Mesenteric fat pad (tissue), 1 donor: ENCODE measurements at regions not wholly inside any gene's neighbourhood (a gene's known extent, or its start where the extent isn't known, plus 50 kb on each side); places are given as distances from the start of the nearest gene placed in this dataset.

Source experiments
- DNase-seq: peaks from one replicate; pipeline ENCODE4 v3.0.0-alpha.2; 2020; ENCODE audit warnings: low spot score
- donor health status: DM: yes; HTN: yes; CAD: no.

DNA sequence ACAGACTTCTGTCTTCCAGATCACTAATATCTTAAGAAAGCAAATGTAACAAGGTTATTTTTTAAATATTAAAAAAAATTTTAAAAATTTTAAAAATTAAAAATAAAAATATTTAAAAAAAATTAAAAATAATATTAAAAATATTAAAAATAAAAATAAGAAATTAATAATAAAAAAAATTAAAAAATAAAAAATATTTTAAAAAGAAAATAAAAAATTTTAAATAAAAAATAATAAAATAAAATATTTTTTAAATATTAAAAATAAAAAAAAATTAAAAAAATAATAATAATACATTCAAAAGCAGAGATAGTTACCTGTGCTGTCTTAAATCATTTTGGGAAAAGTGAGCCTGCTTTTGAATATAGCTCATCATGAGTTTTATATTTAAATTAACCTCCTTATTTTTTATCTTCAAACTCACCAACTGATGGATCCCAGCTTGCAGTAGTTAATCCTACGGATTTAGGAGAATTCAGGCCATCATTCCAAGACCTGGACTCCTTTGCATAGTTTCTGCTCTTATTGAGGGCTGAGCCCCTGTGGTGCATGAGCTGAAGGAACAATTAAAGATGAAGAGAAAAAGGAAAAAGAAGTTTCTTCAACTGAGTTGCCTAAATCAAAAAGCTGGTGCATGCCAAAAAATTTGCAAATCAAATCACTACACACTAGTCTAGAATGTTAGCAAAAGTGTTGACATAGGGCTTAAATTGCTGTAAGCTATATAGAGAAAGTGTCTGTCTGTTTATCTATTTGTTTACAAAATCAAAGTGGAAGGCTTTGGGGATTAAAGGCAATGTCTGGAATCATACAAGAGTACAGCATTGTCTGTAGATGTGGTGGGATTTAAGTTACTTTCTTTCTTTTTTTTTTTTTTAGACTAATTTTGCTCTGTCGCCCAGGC is 50.5 kb upstream of the ZNF438 start:
- DNase-seq, result no peak

DNA sequence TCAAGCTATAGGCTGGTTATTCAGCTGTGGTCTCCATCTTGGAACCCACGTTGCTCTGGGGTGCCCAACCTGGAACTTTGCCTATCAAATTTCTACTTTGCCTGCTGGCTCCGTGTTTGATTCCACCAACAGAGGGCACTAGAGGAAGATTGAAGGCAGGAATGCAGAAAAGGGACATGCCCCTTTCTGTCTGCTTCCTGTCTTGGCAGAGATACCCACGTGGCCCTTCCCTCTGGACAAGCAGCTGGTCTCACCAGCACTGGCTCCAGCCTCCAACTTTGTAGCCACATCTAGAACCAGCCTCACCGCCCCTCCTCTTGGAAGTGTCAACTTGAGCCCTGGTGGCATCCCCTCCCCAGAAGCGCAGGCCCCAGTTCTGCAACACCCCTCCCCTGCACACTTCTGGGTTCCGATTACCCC is 52.1 kb upstream of the ZNF438 start:
- no peak for DNase-seq

DNA sequence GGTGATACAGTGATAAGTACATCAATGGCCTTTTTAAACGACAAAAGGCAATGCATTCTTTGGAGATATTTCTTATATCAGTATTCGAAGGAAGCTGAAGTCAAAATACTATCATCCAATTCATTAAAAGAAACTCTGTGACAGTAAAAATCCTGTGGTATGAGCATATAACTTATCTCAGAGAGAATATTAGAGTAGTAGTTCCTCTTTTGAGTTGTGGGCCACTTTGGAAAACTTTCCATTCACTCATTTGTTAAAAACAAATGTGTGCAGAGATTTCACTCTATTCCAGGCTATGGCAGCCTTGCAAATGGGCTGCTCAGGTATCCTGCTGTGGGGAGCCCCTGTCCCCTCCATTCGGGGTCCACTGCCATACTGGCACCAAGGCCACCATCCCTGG is 55.3 kb upstream of the ZNF438 start:
- no peak for DNase-seq

DNA sequence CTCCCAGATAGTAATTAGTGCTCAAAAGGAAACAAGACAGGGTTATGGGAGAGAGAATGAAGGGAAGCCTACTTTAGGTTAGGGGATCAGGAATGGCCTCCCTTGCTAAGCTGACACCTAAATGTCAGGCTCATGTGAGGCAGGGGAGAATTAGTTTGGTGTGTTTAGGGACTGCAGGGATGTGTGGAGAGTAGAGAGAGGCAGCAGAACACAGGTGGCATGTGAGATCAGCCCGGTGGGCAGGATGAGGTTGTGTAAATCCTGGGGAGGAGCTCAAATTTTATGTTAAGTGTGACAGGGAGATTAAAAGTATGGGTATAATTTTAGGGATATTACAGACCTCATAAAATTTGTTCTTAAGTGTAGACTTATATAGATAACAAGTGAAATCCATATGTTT is 56.2 kb upstream of the ZNF438 start:
- no peak for DNase-seq

DNA sequence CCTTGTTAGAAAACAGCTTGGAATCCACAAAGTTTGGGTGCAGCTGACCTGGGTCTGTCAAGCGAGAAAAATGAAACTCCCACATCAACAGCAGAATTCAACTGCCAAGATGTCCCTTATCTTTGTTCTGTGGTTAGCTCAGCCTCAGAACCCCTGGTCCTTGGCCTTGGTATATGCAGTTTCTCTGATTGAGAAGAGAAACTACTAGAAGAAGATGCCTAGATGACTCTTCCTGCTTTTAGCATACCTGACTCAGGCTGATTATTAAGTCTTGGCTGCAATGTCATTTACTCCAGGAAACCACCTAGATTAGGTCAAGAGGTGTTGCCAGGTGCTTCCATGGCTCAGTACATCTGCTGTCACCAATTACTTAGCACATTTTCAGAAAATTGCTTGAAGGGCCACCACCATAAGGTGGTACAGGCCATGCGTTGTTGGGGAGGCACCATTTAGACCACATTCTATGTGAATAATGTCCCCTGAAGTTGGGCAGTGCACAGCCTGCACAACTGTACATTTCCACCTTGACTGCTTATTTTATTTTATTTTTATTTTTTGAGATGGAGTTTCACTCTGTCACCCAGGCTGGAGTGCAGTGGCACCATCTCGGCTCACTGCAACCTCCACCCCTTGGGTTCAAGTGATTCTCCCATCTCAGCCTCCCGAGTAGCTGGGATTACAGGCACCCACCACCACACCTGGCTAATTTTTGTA is 59.4 kb upstream of the ZNF438 start:
- no peak for DNase-seq

DNA sequence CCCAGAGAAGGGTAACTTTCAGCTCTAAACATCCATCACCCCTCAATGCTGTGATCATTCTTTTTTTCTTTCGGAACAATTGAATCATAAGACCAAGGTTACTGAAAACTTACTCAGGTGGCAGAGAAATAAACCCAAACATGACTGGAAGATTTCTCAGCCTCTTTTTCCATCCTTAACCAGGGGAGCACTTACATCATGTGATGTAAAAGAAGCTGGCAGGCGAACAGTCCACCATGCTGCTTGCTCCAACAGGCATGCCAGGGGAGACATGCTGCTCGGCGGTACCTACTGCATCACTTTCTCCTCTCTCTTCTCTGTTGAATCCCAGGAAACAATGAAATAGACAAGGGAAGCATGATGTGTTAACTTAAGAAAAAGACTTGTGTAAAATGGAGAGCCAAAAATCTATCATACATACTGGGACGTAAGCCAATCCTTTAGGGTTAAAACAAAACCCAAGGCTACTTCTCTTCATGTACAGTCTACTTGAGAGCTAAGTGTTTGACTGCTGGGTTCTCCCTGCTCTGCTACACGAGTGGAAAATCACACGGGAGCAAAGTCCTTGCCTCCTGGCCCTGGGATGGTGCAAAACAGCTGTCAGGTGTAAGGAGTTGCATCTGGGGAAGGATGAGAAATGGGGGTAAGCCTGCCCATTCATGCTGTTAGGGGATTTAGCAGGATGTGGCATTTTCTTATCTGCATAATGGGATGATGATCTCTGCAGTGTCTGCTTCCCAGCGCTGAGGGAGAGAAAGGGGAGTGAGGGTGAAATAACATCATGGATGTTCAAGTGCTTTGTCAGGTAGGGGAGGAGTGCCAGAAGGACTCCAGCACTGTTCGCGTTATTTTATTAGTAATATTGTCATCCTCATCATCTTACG is 64.3 kb upstream of the ZNF438 start:
- no peak for DNase-seq

DNA sequence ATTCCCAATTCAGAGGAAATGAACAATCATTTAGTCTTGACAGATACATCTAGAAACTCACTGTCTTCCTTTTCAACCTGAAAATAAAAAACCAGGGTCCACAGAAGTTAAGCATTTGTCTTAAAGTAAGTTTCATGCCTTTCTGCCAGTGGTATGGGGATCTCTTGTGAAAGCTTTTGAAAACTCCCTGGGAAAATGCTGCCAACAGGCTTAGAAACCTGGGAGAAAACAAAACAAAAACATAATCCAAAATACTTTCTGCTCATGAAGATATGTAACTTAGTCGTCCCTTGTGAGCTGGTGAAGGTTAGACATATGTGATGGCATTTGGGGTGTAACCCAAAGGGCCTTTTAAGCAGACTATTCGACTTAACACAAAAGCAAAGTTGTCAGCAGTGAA is 66.4 kb upstream of the ZNF438 start:
- DNase-seq, result no peak

DNA sequence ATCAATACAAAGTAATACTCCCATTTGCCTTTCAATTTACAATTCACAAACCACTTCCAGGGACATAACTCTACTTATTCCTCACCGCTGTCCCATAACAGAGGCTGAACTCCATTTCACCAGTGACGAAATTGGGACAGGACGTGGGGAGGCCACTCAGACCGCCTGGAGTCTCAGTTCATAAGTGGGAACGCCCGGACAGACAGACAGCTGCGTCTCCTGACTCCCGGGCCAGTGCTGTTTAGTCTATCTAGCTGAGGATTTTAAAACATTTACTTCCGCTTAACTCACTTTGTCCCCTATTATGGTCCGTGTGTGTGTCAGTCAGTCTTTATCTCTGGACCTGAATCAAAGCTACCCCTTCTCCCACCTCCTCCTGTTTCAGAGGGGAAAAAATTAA is 67.4 kb upstream of the ZNF438 start:
- no peak for DNase-seq

DNA sequence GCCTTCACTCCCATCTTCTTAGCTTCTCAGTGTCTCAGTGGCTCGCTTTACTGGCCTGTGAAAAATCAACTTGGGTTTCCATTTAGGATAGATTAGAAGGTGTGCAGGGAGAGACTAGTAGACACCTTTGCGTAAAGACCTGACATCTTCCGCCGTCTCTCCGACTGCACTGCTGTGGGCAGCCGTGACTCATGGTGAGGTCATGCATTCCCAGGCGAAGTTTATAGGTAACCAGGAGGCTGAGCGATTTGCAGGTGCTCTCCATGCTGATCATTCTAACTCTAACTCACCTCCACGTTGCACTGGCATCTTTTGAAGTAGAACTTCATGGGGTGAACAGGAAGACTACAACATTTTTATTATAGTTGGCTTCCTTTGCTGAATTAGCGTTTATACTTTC is 68.0 kb upstream of the ZNF438 start:
- DNase-seq, result no peak

DNA sequence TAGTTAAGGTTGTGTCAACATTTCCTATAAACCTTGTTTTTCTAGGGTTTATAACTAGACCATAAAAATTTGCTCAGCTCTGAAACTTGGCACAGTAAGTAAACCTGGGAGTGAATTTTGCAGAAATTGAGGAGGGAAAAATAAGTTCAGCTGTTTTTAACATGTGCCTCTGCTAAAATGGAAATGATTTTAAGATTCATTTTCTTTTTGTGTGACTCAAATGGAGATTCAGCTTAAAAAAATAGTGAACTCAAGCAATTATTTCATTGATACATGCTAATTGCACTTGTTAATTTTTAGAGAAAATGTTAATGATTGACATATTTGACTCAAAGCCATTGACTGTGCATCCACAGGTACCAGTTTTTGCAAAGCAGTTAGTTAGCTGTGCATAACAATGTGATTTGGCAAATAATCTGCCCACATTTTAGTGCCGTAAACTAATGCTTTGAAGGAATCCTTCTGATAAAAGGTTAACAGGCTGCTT is 68.5 kb upstream of the ZNF438 start:
- no peak for DNase-seq

DNA sequence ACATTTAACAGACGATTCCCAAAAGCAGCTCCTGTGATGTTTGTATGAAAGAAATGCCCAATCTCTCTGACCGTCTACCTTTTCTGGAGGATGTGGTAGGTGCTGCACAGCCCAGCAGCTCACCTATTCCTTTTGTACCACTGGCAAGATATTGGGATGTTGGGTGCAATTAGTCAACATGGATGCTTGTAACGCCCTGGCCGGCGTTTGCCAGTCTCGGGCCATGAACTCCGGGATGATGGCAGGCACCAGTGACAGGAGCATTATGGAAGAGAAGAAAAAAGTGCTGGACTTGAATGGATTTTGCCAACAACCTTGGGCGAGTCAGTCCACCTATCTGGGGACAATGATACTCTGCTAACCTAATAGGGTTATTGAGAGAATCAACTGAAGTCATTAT is 69.0 kb upstream of the ZNF438 start:
- no peak for DNase-seq

DNA sequence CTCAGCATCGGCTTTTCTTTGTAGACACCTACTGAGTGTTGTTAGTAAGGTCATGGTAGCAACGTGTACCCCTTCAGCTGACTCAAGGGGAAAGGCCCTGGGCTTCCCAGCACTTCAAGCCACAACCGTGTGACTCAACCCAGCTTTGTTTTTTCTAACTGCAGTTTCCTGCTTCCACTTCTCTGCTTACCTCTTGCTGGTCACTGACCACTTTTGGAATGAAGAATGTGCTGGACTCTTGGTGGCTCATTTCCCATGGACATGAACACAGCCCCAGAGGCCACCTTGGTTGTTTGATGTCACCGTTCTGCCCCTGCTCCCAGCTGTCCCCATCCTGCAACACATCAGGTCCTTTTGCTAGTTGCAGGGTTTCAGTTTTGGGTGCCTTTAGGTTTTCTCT is 69.5 kb upstream of the ZNF438 start:
- no peak for DNase-seq

DNA sequence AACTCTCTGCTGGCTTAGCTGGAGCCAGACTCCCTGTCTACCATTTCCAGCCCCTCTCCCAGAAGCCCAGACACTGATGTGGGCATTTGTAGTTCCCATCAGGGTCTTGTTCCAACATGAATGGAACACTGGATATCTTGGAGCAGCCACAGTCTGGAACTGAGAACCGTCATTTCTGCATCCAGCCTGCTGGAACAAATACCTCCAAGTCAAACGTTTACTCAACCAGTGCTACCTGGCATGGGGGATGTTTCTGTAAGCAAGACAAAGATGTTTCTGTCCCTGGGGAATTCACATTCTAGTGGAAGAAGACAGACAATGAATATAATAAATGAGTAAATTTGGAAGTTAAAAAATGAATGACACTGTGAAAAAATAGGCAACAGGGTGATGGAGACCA is 70.8 kb upstream of the ZNF438 start:
- no peak for DNase-seq

DNA sequence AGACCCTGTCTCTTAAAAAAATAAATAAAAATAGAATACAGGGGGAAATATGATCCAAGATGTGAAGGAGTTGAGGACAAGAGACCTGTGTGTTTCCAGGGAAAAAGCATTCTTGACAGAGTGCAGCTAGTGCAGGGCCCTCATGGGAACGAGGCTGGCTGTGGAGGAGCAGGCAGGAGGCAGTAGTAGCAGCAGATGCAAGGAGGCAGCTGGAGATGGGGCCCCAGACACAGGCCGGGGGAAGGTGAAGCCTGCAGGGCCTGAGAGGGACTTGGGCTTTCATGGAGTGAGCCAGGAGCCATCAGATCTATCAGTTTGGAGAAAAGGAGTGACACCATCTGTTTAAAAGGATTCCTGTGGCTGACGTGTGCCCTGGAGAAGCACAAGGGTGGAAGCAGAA is 71.4 kb upstream of the ZNF438 start:
- no peak for DNase-seq

DNA sequence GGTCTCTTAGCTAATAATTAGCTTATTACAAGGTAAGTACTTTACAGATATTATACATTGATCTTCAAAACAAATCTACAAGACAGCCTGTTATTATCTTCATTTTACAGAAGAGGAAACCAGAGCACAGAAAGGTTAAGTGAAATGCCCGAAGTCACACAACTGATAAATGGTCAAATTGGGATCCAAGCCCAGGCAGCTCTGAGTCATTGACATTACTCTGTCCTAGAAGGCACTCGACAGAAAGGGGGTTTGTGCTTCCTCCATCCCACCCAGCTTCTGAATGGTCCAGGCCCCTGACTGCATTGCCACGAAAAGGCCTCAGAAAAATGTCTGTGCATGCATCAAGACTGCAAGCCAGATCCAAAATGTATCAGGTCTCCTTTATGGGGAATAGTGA is 81.3 kb upstream of the ZNF438 start:
- no peak for DNase-seq

DNA sequence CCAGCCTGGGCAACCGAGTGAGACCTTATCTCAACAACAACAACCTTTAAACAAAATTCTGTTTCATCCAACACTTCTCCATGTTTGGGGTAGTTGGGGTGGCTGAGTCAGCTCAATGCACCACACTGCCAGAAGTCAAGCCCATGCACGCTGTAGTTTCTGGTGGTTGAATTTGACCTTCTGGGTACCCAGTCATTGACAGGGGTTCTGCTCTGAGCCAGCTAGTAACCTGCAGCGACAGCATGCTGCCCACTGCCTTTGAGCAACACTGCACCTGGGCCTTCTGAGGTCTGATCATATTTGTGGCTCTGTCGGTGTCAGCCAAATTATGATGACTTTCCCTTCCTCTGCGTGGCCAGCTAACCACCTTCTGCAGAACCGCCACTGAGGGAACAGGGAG is 84.6 kb upstream of the ZNF438 start:
- DNase-seq, result no peak

DNA sequence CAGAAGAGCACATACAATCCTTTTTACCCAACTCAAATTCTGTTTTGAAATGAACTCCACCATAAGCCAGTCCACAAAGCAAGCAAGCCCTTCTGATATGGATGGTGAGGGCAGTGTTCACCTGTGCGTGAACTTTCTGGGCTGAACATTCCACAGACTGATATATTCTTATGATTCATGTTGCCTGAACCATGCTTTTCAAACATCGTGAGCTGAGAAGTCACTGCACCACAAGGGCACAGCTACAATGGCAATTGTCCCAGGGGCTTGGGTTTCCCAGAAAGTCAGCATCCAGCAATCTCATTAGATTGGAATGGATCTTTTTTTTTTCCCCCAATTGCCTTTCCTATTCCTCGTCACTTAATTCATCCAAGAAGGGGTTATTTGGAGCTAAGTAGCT is 86.9 kb upstream of the ZNF438 start:
- no peak for DNase-seq

DNA sequence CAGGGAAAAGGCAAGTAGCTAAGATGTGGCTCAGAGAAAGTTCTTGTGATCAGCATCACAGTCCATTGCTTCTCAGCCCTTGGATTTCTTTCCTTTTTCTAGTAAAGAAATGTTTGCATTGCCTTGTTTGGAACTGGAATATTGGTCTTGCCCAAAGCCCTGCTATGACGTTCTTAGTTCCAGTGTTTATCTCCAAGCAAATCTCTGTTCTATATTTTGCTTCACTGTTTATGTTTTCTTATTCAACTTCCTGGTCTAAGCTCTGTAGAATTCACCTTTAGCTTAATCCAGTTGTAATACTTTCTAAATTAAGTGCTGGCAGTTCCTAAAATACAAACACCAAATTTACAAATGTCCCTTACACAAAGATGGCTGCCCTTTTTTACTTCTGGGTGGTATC is 88.7 kb upstream of the ZNF438 start:
- DNase-seq, result no peak

DNA sequence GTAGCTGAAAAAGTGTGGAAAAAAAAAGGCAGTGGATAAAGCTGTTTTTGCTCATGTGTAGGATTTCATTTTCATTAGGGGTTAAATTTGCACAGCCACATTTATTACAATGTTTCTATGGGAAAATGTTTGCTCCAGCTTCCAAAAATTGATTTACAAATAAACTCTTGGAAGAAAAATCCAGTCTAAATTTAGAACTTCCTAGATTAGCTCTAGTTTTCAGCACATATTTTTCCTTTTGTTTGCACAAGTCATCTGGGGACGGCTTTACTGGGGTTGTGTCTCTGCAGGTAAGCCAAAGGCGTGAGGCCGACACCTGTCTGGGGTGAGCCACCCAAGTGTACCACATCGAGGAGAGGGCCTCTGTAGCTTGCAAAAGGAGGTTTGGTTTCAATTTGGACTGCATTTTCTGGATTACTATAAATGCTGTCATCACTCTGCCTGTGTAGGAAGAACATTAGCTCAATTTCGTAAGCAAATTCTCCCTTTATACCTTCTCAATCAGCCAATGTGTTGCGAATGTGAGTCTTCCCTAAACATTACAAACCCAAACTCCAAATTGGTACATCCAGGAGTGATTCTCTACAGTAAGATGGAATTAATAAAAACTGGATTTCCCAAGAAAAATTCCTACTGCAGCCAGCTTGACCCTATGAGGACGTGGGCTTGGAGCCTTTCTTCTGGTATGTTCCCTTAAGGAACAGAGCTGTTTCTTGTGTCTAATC is 89.5 kb upstream of the ZNF438 start:
- DNase-seq, result no peak

DNA sequence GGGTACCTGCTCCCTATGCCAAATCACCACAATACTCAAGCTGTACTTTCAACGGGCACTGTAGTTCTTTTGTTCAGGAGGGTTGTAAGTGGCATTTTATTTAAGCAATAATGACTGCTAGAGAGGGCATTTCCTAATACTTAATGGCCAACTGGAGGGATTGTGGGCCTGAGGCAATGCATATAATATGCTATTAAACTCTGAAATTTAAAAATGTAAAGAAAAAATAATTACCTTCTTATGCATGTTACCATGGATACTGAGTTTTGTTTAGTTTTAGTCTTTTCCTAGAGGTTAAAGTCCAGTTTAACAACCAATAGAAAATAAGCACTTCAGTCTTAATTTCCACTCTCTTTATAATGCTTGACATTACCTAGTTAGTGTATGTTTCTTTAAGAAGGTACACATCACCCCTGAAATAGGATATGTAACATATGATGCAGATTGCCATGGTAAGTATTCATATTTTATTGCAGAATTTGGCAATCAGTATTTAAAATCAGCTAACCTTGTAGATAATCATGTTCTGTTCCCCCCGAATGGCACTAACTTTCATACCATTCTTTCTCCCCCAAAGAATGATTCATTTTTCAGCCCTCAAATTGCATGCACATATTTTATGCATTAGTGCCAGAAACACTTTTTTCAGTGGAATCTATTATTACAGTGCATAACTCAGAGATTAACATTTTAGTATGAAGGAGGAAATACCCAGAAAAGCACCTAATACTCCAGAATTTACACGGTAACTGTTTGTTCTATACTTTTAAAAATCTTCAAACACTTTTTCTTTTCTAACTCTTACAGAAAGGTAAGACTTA is 90.3 kb upstream of the ZNF438 start:
- DNase-seq, result no peak
